Stimulated activated CD8-positive, alpha-beta memory T cell treated with anti-CD3 and anti-CD28 coated beads, Interleukin-4, amount 100 ng/mL, for 48 hours (primary cell): ENCODE measurements at regions not wholly inside any gene's neighbourhood (a gene's known extent, or its start where the extent isn't known, plus 50 kb on each side); places are given as distances from the start of the nearest gene placed in this dataset.

Experiments used
- DNase-seq: peaks from one replicate; pipeline ENCODE4 v3.0.0-alpha.2; 2020

- no peak for DNase-seq
Measured at GRCh38 chr13:48181482-48182145, 51.4 kb upstream of the ITM2B start.

GRCh38 chr13:48178126-48178525 lies 54.9 kb upstream of the ITM2B start:
- DNase-seq, result no peak

- DNase-seq, result no peak
Measured at GRCh38 chr13:48176781-48177180, 56.2 kb upstream of the ITM2B start.

GRCh38 chr13:48175185-48175584 lies 57.8 kb upstream of the ITM2B start:
- DNase-seq, result no peak

- DNase-seq, result no peak
Measured at GRCh38 chr13:48167866-48168265, 65.1 kb upstream of the ITM2B start.

- DNase-seq, result no peak
Measured at GRCh38 chr13:48165727-48166126, 67.3 kb upstream of the ITM2B start.

- no peak for DNase-seq
Measured at GRCh38 chr13:48165063-48165462, 67.9 kb upstream of the ITM2B start.

GRCh38 chr13:48163061-48163460 lies 68.2 kb upstream of the MED4 start:
- no peak for DNase-seq

- DNase-seq, result no peak
Measured at GRCh38 chr13:48162217-48162616, 67.3 kb upstream of the MED4 start.

GRCh38 chr13:48161530-48162179 lies 66.8 kb upstream of the MED4 start:
- no peak for DNase-seq

- no peak for DNase-seq
Measured at GRCh38 chr13:48160606-48161278, 65.8 kb upstream of the MED4 start.

GRCh38 chr13:48159826-48160225 lies 64.9 kb upstream of the MED4 start:
- DNase-seq, result no peak

- DNase-seq, result peak; percentile 42
Measured at GRCh38 chr13:48159401-48159800, 64.5 kb upstream of the MED4 start.

- DNase-seq, result no peak
Measured at GRCh38 chr13:48158915-48159314, 64.0 kb upstream of the MED4 start.

- DNase-seq, result no peak
Measured at GRCh38 chr13:48158290-48158689, 63.4 kb upstream of the MED4 start.

GRCh38 chr13:48156466-48156865 lies 61.6 kb upstream of the MED4 start:
- peak; percentile 80 for DNase-seq

GRCh38 chr13:48155848-48156247 lies 60.9 kb upstream of the MED4 start:
- DNase-seq, result no peak

- no peak for DNase-seq
Measured at GRCh38 chr13:48154671-48155070, 59.8 kb upstream of the MED4 start.

- no peak for DNase-seq
Measured at GRCh38 chr13:48153186-48153585, 58.3 kb upstream of the MED4 start.

- no peak for DNase-seq
Measured at GRCh38 chr13:48151363-48152161, 56.7 kb upstream of the MED4 start.

- no peak for DNase-seq
Measured at GRCh38 chr13:48148454-48148853, 53.5 kb upstream of the MED4 start.

- no peak for DNase-seq
Measured at GRCh38 chr13:48146636-48147035, 51.7 kb upstream of the MED4 start.

- DNase-seq, result no peak
Measured at GRCh38 chr13:48146122-48146521, 51.2 kb upstream of the MED4 start.
